ENCODE measurements at regions not wholly inside any gene's neighbourhood (a gene's known extent, or its start where the extent isn't known, plus 50 kb on each side); places are given as distances from the start of the nearest gene placed in this dataset.

DNA sequence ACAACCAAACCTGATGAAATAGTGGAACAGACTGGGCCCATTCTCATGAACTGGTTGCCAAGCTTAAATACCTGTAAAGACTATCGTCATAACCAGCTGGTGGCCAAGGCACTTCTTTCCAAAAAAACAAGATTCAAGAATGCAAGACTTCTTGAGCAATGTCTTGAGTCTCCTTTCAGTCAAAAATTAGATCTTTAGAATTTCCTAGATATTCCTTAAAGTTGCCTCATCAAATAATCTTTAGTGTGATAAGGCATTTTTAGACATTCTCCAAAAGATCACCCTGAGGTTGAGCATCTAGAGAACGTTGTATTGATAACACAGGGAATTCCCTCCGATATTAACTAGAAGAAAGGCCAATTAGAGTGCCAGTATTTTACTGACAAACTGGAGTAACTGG lies 236.4 kb upstream of the MEX3C start:
- no peaks in the 10 kb centered on the region for H3K36me3 ChIP-seq
- TF ChIP-seq POLR2A (IDR thresholded peaks at IDR 0.05) (no peak), EP300 (IDR thresholded peaks at IDR 0.05) (no peak)
- TF ChIP-seq, protein P1, sequence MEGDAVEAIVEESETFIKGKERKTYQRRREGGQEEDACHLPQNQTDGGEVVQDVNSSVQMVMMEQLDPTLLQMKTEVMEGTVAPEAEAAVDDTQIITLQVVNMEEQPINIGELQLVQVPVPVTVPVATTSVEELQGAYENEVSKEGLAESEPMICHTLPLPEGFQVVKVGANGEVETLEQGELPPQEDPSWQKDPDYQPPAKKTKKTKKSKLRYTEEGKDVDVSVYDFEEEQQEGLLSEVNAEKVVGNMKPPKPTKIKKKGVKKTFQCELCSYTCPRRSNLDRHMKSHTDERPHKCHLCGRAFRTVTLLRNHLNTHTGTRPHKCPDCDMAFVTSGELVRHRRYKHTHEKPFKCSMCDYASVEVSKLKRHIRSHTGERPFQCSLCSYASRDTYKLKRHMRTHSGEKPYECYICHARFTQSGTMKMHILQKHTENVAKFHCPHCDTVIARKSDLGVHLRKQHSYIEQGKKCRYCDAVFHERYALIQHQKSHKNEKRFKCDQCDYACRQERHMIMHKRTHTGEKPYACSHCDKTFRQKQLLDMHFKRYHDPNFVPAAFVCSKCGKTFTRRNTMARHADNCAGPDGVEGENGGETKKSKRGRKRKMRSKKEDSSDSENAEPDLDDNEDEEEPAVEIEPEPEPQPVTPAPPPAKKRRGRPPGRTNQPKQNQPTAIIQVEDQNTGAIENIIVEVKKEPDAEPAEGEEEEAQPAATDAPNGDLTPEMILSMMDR (IDR thresholded peaks at IDR 0.05): no peak
- 88% methylated on average over 3 of the region's 3 CpGs for WGBS, 2 donors
- no peak overlapping the region for H3K27ac ChIP-seq
- no peaks in the 10 kb centered on the region for H3K4me1 ChIP-seq
- no peak for DNase-seq (ENCODE audit: low spot score in 2 of 2)
- no peaks in the 10 kb centered on the region for H3K27me3 ChIP-seq
- H3K4me3 ChIP-seq: no peak overlapping the region
- H3K9me3 ChIP-seq: no peaks in the 10 kb centered on the region

DNA sequence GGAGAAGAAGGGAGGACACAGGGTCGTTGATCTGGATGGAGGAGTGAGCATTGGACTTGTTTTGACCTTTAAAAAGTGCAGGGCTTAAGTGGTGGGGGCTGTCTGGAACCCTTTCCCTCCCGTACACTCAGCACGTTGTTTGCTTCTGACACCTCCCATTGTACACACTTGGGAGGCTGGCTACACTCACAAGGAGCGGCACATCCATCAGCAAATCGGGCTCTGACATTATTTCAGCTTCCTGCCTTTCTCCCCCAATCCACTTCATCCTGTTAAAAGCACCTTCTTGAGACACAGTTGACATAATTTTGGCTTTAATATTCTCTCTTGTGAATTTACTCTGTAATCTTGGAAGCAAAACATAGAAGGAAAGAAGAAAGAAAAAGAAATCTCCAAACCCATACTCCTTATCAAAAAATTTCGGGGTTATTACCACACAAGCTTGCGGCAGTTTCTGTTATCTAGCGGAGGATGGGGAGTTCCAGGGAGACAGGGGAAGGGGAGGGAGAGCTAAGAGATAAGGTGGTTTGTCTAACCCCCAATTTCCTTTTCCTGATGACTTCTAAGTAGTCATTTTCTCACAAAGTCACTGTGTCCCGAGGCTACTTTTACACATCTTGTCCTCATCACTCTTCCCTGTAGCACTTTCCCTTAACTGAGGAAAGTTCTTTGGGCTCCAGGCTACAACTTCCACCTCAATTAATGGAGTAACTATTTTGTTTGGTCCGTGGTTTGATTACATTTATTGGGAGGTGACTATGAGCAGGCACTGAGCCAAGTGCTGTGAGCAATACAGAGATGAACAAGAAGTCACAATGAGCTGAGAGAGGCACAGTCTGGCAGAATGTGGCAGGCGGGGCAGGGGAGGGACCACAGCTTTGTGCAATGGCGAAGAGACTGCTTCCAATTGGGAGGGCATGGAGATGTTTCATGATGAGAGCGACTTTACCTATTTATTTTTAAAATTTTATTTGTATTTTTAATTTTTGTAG lies 240.1 kb upstream of the MEX3C start:
- TF ChIP-seq EP300 (IDR thresholded peaks at IDR 0.05): no peak
- TF ChIP-seq POLR2A (IDR thresholded peaks at IDR 0.05): no peak
- TF ChIP-seq, protein P1 (IDR thresholded peaks at IDR 0.05): no peak
- 59 to 65% methylated on average over 13 of the region's 13 CpGs for WGBS, 2 donors
- no peak overlapping the region for H3K4me3 ChIP-seq
- H3K4me1 ChIP-seq: no peaks in the 10 kb centered on the region
- H3K27me3 ChIP-seq: no peaks in the 10 kb centered on the region
- no peak overlapping the region for H3K27ac ChIP-seq
- no peak for DNase-seq (ENCODE audit: low spot score in 2 of 2)
- H3K9me3 ChIP-seq: no peaks in the 10 kb centered on the region
- H3K36me3 ChIP-seq: no peaks in the 10 kb centered on the region

DNA sequence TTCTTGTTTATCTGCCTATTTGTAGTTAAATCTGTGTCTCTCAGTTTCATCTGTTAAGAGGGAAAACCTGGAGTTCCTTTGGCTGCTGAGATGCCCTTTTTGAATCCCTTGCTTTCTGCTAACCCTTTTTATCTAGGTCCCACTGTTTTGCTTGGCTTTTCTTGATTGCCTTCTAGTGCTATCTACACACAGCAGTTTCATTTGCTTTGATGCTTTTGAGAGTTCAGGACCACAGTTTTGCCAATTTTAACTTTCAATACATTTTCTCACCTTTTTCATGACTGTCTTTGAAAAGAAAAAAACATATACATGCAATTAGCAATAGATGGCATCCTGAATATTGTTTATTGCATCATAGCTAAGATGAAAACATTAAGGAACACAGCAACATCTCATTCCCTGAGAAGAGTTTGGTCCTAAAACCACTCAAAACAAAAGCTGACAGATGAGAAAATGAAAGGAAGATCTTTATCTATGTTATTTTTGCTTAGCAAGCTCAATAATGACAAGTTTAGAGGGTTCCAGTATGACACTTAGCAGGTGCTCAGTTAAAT lies 241.4 kb upstream of the MEX3C start:
- Histone ChIP-seq H3K4me3 (no peak overlapping the region), H3K9me3 (no peaks in the 10 kb centered on the region), H3K36me3 (no peaks in the 10 kb centered on the region), H3K27me3 (no peaks in the 10 kb centered on the region), H3K27ac (no peak overlapping the region), H3K4me1 (no peaks in the 10 kb centered on the region)
- TF ChIP-seq POLR2A (IDR thresholded peaks at IDR 0.05) (no peak), EP300 (IDR thresholded peaks at IDR 0.05) (no peak)
- TF ChIP-seq, protein P1 (IDR thresholded peaks at IDR 0.05): no peak
- no peak for DNase-seq (ENCODE audit: low spot score in 2 of 2)

DNA sequence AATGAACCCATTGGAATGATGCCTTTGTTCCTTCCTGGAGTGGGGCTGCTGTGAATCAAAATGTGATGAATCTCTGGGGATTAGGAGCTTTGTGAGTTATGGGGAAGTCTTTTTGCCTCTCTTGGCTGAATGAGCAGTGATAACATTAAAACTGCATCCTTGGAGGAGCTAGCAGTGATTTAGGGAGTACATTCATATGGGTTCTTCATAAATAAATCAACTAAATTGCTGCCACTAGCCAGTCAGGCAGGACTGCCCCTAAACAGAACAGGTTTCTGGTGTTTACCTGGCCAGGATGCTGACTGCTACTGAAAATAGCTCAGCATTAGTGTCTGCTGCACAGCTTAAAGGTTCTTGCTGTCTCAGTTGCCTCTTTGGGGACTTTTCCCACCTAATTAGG lies 244.5 kb upstream of the MEX3C start:
- no peak overlapping the region for H3K27ac ChIP-seq
- H3K27me3 ChIP-seq: no peaks in the 10 kb centered on the region
- H3K9me3 ChIP-seq: no peaks in the 10 kb centered on the region
- no peak for DNase-seq (ENCODE audit: low spot score in 2 of 2)
- no peaks in the 10 kb centered on the region for H3K36me3 ChIP-seq
- H3K4me3 ChIP-seq: no peak overlapping the region
- TF ChIP-seq POLR2A (IDR thresholded peaks at IDR 0.05) (no peak), EP300 (IDR thresholded peaks at IDR 0.05) (no peak)
- TF ChIP-seq, protein P1 (IDR thresholded peaks at IDR 0.05): no peak
- no peaks in the 10 kb centered on the region for H3K4me1 ChIP-seq

DNA sequence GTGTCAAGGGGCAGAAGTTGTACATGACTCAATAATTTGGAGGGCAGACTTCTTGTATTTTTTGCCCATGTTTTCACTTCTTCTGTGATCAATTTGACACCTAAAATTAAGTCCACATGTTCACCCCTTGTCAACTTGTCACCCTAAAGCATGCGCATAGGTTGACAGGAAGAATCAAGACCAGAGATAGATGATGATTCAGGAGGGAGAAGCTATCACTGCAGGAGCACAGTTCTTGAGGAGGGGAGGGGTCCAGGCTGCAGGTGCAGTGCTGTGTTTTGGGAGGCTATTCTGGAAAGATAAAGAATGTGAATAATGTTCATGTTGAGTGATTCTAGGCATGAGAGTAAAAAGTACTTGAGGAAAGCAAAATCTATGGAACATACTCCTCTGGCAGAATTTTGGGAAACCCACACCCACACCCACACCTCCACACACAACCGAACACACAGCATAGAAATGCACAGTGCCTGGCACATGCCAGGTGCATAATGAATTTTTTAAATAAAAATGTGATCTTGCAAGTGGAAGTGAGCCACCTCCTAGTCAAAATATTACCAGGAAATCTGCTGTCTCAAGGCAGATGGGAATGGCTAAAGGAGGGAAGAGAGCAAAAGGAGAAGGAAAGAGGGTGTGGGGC lies 249.2 kb upstream of the MEX3C start:
- Histone ChIP-seq H3K4me1 (no peaks in the 10 kb centered on the region), H3K27ac (no peak overlapping the region), H3K9me3 (no peaks in the 10 kb centered on the region), H3K36me3 (no peaks in the 10 kb centered on the region), H3K27me3 (no peaks in the 10 kb centered on the region), H3K4me3 (no peak overlapping the region)
- DNase-seq (ENCODE audit: low spot score in 2 of 2): no peak
- no peak for TF ChIP-seq POLR2A (IDR thresholded peaks at IDR 0.05)
- no peak for TF ChIP-seq EP300 (IDR thresholded peaks at IDR 0.05)
- WGBS, 2 donors: 78 to 79% methylated on average over 2 of the region's 2 CpGs
